ENCODE measurements at regions not wholly inside any gene's neighbourhood (a gene's known extent, or its start where the extent isn't known, plus 50 kb on each side); places are given as distances from the start of the nearest gene placed in this dataset.
"Not testable (repeated sequence)": the region's sequence is repeated elsewhere in the genome, so short reads cannot be mapped to it uniquely, and the experiment has no call there.

DNA sequence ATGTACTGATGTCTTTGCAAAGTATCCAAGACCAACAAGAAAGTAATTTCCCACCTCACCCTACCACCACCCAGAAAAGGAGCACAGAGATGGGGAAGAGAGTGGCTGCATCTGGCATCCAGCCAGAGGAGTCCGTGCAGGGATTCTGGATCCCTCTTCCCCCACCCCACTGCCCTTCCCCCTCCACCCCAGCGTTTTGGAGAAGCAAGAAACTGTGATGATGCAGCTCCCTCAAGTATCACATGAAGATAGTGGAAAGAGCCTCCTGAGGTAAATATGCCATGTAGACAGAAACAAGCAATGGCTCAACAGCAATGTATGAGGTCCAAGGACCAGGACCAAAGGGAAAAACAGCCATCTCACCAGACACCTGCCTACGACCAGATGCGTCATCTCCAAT, 153.8 kb downstream of the DEPDC1B start:
- no peak for DNase-seq (ENCODE audit: low spot score)
- intact Hi-C loops (cut with DNase I), result no loop called here

DNA sequence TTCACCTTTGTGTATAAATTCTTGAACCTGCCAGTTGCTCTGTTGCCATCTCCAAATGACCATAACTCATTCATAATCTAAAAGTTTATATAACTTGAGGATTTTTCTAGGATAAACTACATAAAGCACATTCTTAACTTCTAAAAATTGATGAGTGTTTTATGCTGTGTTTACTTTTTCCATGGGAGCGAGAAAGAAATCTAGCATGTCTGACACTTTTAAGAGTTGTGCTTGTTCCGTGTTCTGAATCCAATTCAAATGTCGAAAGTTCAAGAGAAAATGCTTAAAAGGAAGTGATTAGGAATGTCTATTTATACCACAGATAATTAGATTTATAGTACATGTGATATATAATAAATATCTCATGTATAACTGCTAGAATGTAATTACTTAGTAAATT, 154.4 kb downstream of the DEPDC1B start:
- ATAC-seq (no peak), DNase-seq (ENCODE audit: low spot score) (no peak)
- intact Hi-C loops (cut with DNase I), result no loop called here

More for the DNA sequence above, 153.8 kb downstream of the DEPDC1B start:
- no peak for ATAC-seq

DNA sequence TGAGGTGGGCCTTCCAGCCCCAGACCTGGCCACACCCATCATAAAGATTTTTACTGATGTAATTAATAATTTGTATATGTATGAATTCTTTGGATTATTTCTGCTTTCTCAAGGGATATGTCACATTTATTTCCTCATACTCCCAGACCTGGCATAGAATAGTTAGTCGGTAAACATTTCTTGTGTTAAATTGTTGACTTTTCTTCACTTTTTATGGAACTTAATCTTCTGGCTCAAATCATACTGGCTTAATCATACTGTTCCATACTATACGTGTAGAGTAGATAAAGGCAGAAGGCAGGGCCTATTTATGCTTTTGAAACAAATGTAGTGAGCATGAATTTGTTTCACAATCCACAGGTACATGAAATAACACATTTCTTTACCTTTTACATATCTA, 155.8 kb downstream of the DEPDC1B start:
- no peak for DNase-seq (ENCODE audit: low spot score)
- ATAC-seq, result no peak
- intact Hi-C loops (cut with DNase I), result no loop called here

- no peak for DNase-seq (ENCODE audit: low spot score)
- peak; percentile 78 for ATAC-seq
- intact Hi-C loops (cut with DNase I), result no loop called here
Observed at GRCh38 chr5:60541980-60542379, 158.0 kb downstream of the DEPDC1B start.

GRCh38 chr5:60540856-60541805, 158.8 kb downstream of the DEPDC1B start:
- DNase-seq (ENCODE audit: low spot score) (no peak), ATAC-seq (peak; percentile 54)
- intact Hi-C loops (cut with DNase I), result no loop called here

DNA sequence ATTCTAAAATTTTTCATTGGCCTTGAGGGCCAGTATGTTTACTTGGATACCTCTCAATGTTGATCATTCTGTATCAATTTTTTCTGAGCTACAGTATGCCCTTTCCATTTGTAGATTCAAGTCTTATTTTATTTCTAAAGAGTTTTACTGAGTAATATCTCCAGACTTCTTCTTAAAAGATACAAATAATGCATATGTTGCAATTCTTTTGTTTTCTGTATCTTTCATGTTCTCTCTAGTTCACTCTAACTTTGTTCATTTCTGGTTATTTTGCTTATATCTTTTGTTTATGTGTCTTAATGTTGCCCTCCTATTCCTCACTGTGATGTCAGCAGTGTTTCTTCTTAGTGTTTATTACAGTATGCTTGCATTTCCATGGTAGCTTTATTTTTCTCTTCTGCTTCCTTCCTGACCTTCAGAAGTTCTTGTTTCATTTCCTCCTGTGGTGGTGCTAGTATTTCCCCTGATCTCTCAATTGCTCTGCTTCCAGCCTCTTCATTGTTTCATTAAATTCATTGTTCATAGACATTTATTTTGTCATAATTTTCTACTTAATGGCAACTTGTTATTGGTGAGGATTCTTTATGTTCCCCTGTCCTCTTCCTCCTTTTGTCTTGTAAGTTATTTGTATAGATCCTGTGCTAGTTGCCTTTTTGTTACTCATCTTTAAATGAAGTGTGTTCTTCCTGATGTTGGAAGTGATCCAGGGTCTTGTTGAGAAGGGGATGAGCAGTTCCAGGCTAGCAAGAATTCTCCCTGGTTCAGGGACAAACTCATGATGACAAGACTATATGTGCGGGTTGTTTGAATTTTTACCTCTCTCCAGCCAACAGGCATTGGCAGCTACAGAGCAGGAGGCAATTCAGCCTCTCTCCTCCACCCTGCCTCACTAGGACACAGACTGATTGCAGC, 160.8 kb downstream of the DEPDC1B start:
- ATAC-seq (peak; percentile 65), DNase-seq (ENCODE audit: low spot score) (no peak)
- intact Hi-C loops (cut with DNase I), result no loop called here

- ATAC-seq (no peak), DNase-seq (ENCODE audit: low spot score) (no peak)
- intact Hi-C loops (cut with DNase I), result no loop called here
Observed at GRCh38 chr5:60538426-60538825, 161.5 kb downstream of the DEPDC1B start.

DNA sequence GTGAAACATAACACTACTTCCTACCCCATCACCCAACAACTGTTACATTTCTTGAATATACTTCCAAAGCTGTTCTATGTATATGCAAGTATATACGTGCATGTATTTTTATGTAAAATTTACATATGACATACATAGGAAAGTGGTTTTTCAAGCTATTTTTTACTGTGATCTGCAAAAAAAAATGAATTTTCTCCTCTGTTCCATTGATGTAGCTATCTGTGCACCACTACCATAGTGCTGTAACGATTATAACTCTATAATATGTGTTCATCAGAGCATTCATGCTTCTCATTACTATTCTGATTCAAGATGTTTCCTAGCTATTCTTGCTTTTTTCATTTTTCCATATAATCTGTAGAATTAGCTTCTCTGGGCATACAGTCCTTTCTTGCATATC, 164.0 kb downstream of the DEPDC1B start:
- ATAC-seq (no peak), DNase-seq (ENCODE audit: low spot score) (no peak)
- intact Hi-C loops (cut with DNase I), result no loop called here

DNA sequence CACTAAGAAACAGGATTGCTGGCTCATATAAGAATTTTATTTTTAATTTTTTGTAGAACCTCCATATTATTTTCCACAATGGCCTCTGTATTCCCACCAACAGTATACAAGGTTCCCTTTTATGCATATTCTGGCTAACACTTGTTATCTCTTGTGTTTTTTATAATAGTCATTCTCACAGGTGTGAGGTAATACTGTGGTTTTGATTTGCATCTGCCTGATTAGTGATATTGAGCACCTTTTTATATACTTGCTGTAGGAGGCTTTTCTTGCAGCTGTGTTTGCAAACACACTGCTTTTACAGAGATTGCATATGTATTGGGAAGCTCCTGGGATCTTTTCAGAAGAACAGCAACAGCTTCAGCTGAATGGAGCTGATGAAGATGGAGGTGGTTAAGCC, 164.8 kb downstream of the DEPDC1B start:
- intact Hi-C loops (cut with DNase I), result no loop called here
- ATAC-seq, result no peak
- DNase-seq (ENCODE audit: low spot score), result no peak

GRCh38 chr5:60533789-60534188, 166.2 kb downstream of the DEPDC1B start:
- intact Hi-C loops (cut with DNase I), result no loop called here
- DNase-seq (ENCODE audit: low spot score) (no peak), ATAC-seq (no peak)

GRCh38 chr5:60532796-60533195, 167.2 kb downstream of the DEPDC1B start:
- intact Hi-C loops (cut with DNase I); DNase-seq (ENCODE audit: low spot score); ATAC-seq: not testable (repeated sequence)

DNA sequence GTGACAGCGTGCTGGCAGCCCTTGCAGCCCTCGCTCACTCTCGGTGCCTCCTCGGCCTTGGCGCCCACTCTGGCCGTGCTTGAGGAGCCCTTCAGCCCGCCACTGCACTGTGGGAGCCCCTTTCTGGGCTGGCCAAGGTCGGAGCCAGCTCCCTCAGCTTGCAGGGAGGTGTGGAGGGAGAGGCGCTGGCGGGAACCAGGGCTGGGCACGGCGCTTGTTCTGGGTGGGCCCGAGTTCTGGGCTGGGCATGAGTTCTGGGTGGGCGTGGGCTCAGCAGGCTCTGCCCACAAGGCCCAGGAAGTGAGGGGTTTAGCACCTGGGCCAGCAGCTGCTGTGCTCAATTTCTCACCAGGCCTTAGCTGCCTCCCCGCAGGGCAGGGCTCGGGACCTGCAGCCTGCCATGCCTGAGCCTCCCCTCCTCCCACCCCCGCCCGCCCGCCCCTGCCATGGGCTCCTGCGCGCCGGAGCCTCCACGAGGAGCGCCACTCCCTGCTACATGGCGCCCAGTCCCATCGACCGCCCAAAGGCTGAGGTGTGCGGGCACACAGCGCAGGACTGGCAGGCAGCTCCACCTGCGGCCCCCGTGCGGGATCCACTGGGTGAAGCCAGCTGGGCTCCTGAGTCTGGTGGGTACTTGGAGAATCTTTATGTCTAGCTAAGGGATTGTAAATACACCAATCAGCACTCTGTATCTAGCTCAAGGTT, 169.7 kb downstream of the DEPDC1B start:
- DNase-seq (ENCODE audit: low spot score); ATAC-seq; intact Hi-C loops (cut with DNase I): not testable (repeated sequence)

GRCh38 chr5:60529001-60529400, 171.0 kb downstream of the DEPDC1B start:
- intact Hi-C loops (cut with DNase I), result no loop called here
- ATAC-seq (no peak), DNase-seq (ENCODE audit: low spot score) (no peak)

DNA sequence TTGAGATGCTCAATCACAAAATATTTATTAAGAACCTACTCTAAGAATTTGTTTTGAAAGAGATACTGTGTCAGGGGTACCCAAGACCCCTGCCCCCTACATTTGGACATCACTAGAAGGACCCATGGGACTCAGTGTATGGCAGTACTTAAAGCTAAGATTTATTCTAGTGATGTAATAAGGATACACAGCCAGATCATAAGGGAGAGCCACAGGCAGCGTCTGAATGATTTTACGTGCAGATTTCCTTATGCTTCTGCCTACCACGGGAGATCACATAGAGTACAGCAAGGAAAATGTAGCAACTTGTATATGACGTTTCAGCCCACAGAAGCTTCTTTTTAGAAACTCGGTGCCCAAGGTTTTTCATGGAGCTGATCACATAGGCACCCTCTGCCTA, 172.9 kb downstream of the DEPDC1B start:
- ATAC-seq, result no peak
- intact Hi-C loops (cut with DNase I), result no loop called here

GRCh38 chr5:60526336-60526875, 173.6 kb downstream of the DEPDC1B start:
- intact Hi-C loops (cut with DNase I), result no loop called here
- ATAC-seq, result no peak
- DNase-seq (ENCODE audit: low spot score), result no peak

More for the DNA sequence above, 172.9 kb downstream of the DEPDC1B start:
- no peak for DNase-seq (ENCODE audit: low spot score)

DNA sequence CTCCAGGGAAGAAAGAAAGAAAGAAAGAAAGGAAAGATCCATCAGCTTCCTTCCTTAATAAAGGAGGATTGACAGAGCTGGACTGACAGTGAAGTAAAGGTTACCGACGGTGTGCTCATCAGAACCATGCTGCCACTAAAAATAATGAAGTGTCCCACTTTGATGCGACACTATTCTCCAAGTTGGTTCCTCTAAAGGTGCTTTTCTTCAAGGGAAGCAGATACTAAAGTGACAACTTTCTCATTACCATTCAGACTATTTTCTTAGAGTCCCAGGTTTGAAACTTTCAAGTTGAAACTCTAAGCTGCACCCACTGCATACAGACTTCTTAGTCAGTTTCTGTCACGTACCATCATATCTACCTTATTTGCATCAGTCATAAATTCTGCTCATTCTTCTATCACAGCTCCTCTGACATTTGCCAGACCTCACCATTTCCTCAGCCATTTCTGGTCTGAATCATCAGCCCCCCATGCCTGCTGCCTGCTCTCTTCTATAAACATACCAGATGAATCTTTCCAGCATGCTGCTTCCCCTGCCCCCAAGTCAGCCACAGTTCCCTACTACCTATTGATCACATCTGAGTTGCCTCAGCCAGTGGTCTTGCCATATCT, 177.6 kb downstream of the DEPDC1B start:
- DNase-seq (ENCODE audit: low spot score) (no peak), ATAC-seq (no peak)
- intact Hi-C loops (cut with DNase I), result no loop called here

- no peak for ATAC-seq
- intact Hi-C loops (cut with DNase I), result no loop called here
- DNase-seq (ENCODE audit: low spot score), result no peak
Observed at GRCh38 chr5:60521376-60522291, 178.3 kb downstream of the DEPDC1B start.
